ENCODE measurements at regions not wholly inside any gene's neighbourhood (a gene's known extent, or its start where the extent isn't known, plus 50 kb on each side); places are given as distances from the start of the nearest gene placed in this dataset.

DNA sequence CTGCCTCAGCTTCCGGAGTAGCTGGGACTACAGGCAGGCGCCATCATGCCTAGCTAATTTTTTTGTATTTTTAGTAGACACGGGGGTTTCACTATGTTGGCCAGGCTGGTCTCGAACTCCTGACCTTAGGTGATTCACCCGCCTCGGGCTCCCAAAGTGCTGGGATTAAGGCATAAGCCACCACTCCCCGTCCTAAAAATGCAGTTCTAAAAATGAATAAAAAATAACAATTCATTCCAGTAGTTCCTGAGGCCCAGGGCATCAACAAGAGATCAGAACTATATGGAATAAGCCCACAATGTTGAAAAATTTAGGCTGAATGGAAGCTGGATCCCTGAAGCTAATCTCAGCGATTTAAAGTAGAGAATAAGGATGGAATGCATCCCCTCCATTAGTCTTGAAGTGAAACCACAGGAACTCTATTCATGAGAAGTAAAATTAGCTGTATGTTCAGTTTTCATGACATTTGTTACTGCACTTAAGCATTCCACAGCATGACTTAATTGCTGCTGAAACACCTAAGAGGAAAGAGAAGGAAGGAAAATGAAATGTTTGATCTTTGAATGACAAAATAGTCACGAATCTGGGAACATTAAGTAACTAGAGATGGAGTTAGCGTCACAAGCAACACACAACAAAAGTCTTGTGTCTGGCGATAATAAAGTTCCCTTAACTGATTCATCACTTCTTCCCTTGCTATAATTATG lies 80.4 kb upstream of the RIPOR2 start:
- no peaks in the 10 kb centered on the region for H3K9me2 ChIP-seq (ENCODE audit: insufficient read depth)
- no peak overlapping the region; the same call in 1 of the 2 replicates for H2AFZ ChIP-seq
- H3K27me3 ChIP-seq (ENCODE audit: insufficient read depth, low read depth): no peaks in the 10 kb centered on the region
- H3K4me1 ChIP-seq (replicated peaks; ENCODE audit: insufficient read depth): peaks cover 57% of the 10 kb centered on the region
- intact Hi-C loops (cut with micrococcal nuclease; ENCODE audit: unreplicated experiment): loop anchor here (2.0 to 10.0 kb wide), 3 partner anchors 55 to 491 kb away; partner anchors contain the start of gene C6orf62
- H3K36me3 ChIP-seq (ENCODE audit: low read depth): no peaks in the 10 kb centered on the region
- H4K20me1 ChIP-seq (ENCODE audit: insufficient read depth): no peaks in the 10 kb centered on the region
- no peaks in the 10 kb centered on the region for H3K79me2 ChIP-seq (ENCODE audit: low read depth)
- H3K27ac ChIP-seq: peak overlapping the region; percentile 46
- CTCF ChIA-PET: interaction anchor here (0.5 to 1.0 kb wide), 2 partner anchors 24 to 52 kb away, joined by 3 read pairs; no protein-coding TSS in a partner anchor
- H3F3A ChIP-seq (ENCODE audit: insufficient read depth, low read depth): peaks cover 36% of the 10 kb centered on the region
- peak in 1 of 2 experiments; percentile 73 for DNase-seq
- H3K9me3 ChIP-seq (ENCODE audit: insufficient read depth, low read depth): peaks cover 3% of the 10 kb centered on the region
- no peak overlapping the region for H3K4me3 ChIP-seq
- no peak overlapping the region for H3K4me2 ChIP-seq
- no TSS peak for BruUV-seq (replicated peaks)
- TF ChIP-seq EZH2 (IDR thresholded peaks at IDR 0.05; ENCODE audit: low read depth): no peak
- TF ChIP-seq, protein P1, sequence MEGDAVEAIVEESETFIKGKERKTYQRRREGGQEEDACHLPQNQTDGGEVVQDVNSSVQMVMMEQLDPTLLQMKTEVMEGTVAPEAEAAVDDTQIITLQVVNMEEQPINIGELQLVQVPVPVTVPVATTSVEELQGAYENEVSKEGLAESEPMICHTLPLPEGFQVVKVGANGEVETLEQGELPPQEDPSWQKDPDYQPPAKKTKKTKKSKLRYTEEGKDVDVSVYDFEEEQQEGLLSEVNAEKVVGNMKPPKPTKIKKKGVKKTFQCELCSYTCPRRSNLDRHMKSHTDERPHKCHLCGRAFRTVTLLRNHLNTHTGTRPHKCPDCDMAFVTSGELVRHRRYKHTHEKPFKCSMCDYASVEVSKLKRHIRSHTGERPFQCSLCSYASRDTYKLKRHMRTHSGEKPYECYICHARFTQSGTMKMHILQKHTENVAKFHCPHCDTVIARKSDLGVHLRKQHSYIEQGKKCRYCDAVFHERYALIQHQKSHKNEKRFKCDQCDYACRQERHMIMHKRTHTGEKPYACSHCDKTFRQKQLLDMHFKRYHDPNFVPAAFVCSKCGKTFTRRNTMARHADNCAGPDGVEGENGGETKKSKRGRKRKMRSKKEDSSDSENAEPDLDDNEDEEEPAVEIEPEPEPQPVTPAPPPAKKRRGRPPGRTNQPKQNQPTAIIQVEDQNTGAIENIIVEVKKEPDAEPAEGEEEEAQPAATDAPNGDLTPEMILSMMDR (conservative IDR thresholded peaks at IDR 0.05): no peak
- POLR2A ChIA-PET (ENCODE audit: unreplicated experiment): no interaction called here

DNA sequence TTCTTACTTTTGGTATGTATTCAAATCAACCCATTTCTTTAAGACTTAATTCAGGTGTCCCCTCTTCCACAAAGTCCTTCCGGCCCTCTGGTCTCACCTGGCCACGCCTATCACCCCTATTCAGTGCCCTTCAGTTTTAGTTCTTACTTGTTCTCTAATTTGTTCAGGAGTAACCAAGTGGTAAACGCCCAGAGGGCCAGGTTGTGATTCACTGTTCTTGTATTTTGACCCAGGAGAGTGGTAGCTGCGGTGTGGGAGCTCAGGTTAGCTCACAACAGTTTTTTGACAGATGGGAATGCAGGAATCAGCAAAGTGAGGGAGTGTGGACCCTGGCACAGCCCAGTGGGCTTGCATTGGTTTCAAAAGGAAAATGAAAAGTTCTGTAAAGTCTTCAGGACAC lies 81.7 kb upstream of the RIPOR2 start:
- peaks cover 31% of the 10 kb centered on the region for H3F3A ChIP-seq (ENCODE audit: insufficient read depth, low read depth)
- H3K9me2 ChIP-seq (ENCODE audit: insufficient read depth): no peaks in the 10 kb centered on the region
- H3K27me3 ChIP-seq (ENCODE audit: insufficient read depth, low read depth): no peaks in the 10 kb centered on the region
- intact Hi-C loops (cut with micrococcal nuclease; ENCODE audit: unreplicated experiment): loop anchor here (1.0 to 10.0 kb wide), 4 partner anchors 36 to 493 kb away; partner anchors contain the start of gene C6orf62
- no TSS peak for BruUV-seq (replicated peaks)
- ChIA-PET CTCF (interaction anchor here (0.5 to 1.6 kb wide), 18 partner anchors 9 to 539 kb away, joined by 3 to 24 read pairs (median 5); no protein-coding TSS in a partner anchor), POLR2A (ENCODE audit: unreplicated experiment) (interaction anchor here (0.5 to 0.7 kb wide), 3 partner anchors 141 to 521 kb away, joined by 3 to 5 read pairs (median 5); no protein-coding TSS in a partner anchor)
- H3K27ac ChIP-seq: peak overlapping the region; percentile 74
- peak; percentile 66 to 87 for DNase-seq
- no peaks in the 10 kb centered on the region for H3K79me2 ChIP-seq (ENCODE audit: low read depth)
- H4K20me1 ChIP-seq (ENCODE audit: insufficient read depth): no peaks in the 10 kb centered on the region
- 0 out of 2 replicates have a peak overlapping the region, but pooled peaks have one; percentile 6 for H3K4me3 ChIP-seq
- no peaks in the 10 kb centered on the region for H3K36me3 ChIP-seq (ENCODE audit: low read depth)
- peaks cover 43% of the 10 kb centered on the region for H3K4me1 ChIP-seq (replicated peaks; ENCODE audit: insufficient read depth)
- TF ChIP-seq EZH2 (IDR thresholded peaks at IDR 0.05; ENCODE audit: low read depth): no peak
- TF ChIP-seq, protein P1 (conservative IDR thresholded peaks at IDR 0.05): no peak
- H3K9me3 ChIP-seq (ENCODE audit: insufficient read depth, low read depth): no peaks in the 10 kb centered on the region; the same call in none of the 2 replicates
- peak overlapping the region; percentile 74 for H3K4me2 ChIP-seq
- H2AFZ ChIP-seq: no peak overlapping the region

DNA sequence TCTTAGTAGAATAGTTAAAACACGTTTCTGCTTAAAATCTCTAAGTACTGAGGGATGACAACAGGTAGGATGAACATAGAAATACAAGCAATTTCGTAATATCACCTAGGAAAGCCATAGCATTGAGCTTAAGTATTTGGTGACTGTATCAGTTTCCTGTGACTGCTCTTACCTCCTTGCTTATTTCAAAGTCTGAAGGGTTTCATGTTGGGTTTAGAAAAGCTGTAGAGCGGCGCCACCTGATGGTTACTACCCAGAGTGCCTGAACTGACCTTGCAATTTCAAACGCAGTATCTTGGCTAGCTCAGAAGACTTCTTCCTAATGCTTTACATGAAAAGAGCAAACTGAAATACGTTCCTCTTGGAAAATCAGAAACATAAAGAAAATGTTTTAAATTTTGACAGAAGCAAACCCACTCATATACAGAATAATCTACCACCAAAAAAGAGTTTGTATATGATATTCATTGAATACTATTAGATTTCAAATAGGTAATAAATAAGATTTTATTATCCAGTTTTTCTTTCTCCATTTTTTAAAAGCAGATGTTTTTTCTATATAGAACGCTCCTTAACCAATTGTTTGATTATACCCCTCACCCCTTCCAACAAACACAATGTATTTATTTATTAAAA lies 82.3 kb upstream of the RIPOR2 start:
- peak; percentile 59 to 83 for DNase-seq
- peaks cover 38% of the 10 kb centered on the region for H3K4me1 ChIP-seq (replicated peaks; ENCODE audit: insufficient read depth)
- peak overlapping the region; percentile 74 for H3K4me2 ChIP-seq
- no peak overlapping the region for H2AFZ ChIP-seq
- BruUV-seq (replicated peaks): no TSS peak
- ChIA-PET CTCF (interaction anchor here (0.5 to 1.6 kb wide), 15 partner anchors 9 to 539 kb away, joined by 3 to 24 read pairs (median 5); no protein-coding TSS in a partner anchor), POLR2A (ENCODE audit: unreplicated experiment) (interaction anchor here (0.5 to 0.7 kb wide), 2 partner anchors 141 to 521 kb away, joined by 3 to 5 read pairs; no protein-coding TSS in a partner anchor)
- 0 out of 2 replicates have a peak overlapping the region, but pooled peaks have one; percentile 6 for H3K4me3 ChIP-seq
- H3K27ac ChIP-seq: peak overlapping the region; percentile 74
- peaks cover 30% of the 10 kb centered on the region for H3F3A ChIP-seq (ENCODE audit: insufficient read depth, low read depth)
- intact Hi-C loops (cut with micrococcal nuclease; ENCODE audit: unreplicated experiment): loop anchor here (1.0 to 10.0 kb wide), 7 partner anchors 37 to 493 kb away; partner anchors contain the start of gene C6orf62
- H3K27me3 ChIP-seq (ENCODE audit: insufficient read depth, low read depth): no peaks in the 10 kb centered on the region
- TF ChIP-seq, protein P1 (conservative IDR thresholded peaks at IDR 0.05): peak; percentile 88
- TF ChIP-seq EZH2 (IDR thresholded peaks at IDR 0.05; ENCODE audit: low read depth): no peak
- H4K20me1 ChIP-seq (ENCODE audit: insufficient read depth): no peaks in the 10 kb centered on the region
- H3K36me3 ChIP-seq (ENCODE audit: low read depth): no peaks in the 10 kb centered on the region
- no peaks in the 10 kb centered on the region; the same call in none of the 2 replicates for H3K9me3 ChIP-seq (ENCODE audit: insufficient read depth, low read depth)
- no peaks in the 10 kb centered on the region for H3K79me2 ChIP-seq (ENCODE audit: low read depth)
- H3K9me2 ChIP-seq (ENCODE audit: insufficient read depth): no peaks in the 10 kb centered on the region

Measured in PC-9 (cell line).